ENCODE measurements at regions not wholly inside any gene's neighbourhood (a gene's known extent, or its start where the extent isn't known, plus 50 kb on each side); places are given as distances from the start of the nearest gene placed in this dataset.

GRCh38 chr13:74682746-74683145, 548.5 kb upstream of the KLF12 start:
- no peak for TF ChIP-seq CTCF (IDR thresholded peaks at IDR 0.05; ENCODE audit: insufficient read depth, low read length, missing control alignments)
- POLR2A ChIA-PET = no interaction called here
- no peak for DNase-seq (ENCODE audit: low read depth, low spot score)
- CTCF ChIA-PET = no interaction called here
- no peak overlapping the region for H3K4me3 ChIP-seq (ENCODE audit: low read depth, low read length)

GRCh38 chr13:74681891-74682290, 547.7 kb upstream of the KLF12 start:
- DNase-seq (ENCODE audit: low read depth, low spot score) = no peak
- no peak overlapping the region for H3K4me3 ChIP-seq (ENCODE audit: low read depth, low read length)
- ChIA-PET POLR2A (no interaction called here), CTCF (no interaction called here)
- no peak for TF ChIP-seq CTCF (IDR thresholded peaks at IDR 0.05; ENCODE audit: insufficient read depth, low read length, missing control alignments)

DNA sequence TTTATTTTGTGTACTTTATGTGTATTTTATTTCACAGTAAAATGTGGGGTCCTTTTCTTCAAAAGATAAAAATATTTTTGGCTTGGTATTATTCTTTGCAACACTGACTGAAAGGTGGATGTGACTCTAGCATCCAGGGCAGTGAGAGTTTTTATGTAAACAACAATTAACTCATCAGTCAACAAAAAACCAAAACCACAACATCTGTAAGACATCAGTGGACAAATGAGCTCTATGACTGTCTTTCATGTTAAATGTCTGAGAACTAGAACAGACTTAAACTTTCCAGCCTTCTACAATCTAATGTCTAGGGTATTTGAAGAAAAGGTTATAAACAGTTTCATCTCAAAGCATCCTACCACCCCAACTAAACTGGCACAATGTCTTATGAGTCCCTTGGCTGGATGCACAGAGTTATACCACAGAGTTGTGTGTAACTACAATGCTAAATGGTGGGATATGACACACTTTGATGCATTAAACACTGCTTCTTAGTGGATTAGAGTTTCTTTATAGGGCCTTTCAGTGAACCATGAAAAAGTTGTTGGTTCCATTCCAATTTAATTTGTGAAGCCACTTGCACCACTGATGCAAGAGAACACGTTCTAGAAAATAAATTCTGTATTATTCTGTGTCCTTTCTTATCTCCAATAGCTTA, 544.2 kb upstream of the KLF12 start:
- ChIA-PET POLR2A (no interaction called here), CTCF (interaction anchor here (0.9 kb wide), 1 partner anchor 11 kb away, joined by 3 read pairs; no protein-coding TSS in a partner anchor)
- DNase-seq (ENCODE audit: low read depth, low spot score) = no peak
- TF ChIP-seq CTCF (IDR thresholded peaks at IDR 0.05; ENCODE audit: insufficient read depth, low read length, missing control alignments) = no peak
- H3K4me3 ChIP-seq (ENCODE audit: low read depth, low read length) = no peak overlapping the region

DNA sequence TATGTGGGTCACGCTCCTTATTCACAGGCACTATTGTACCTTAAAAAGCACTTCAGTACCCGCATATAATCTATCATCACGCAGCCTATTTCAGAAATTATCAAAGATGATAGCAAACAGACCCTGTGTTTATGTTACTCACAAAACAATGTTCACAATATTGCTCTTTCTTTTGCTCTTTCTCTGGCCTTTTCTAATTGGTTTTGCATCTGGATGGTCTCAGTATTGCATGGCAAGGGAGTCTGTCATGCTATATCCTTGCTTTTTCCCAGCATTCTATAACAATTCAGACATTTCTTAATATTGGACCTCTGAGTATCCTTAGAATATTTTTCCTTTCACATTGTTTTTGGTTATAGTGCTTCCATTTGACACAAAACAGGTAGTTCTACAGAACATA, 541.8 kb upstream of the KLF12 start:
- no peak for DNase-seq (ENCODE audit: low read depth, low spot score)
- no peak for TF ChIP-seq CTCF (IDR thresholded peaks at IDR 0.05; ENCODE audit: insufficient read depth, low read length, missing control alignments)
- no peak overlapping the region for H3K4me3 ChIP-seq (ENCODE audit: low read depth, low read length)
- POLR2A ChIA-PET = no interaction called here
- CTCF ChIA-PET = no interaction called here

DNA sequence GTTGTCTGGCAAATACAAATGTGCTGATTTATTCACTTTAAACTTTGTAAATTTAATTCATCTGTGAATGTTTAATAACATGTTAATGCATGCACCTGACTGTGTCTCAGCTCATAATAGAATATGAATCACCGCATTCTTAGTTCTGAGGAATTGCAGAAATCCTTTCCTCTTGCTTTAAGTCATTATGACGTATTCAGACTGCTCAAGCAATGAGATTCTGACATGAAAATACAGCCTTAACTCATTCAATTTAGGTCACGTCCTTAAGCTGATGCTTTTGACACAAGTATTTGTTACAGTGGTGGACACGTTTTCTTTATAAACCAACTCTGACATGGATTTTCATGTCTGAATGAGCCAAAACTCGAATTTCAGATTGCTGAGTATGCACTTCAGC, 541.0 kb upstream of the KLF12 start:
- H3K4me3 ChIP-seq (ENCODE audit: low read depth, low read length) = no peak overlapping the region
- ChIA-PET POLR2A (interaction anchor here (0.6 kb wide), 1 partner anchor 497 kb away, joined by 4 read pairs; no protein-coding TSS in a partner anchor), CTCF (no interaction called here)
- DNase-seq (ENCODE audit: low read depth, low spot score) = no peak
- no peak for TF ChIP-seq CTCF (IDR thresholded peaks at IDR 0.05; ENCODE audit: insufficient read depth, low read length, missing control alignments)

- DNase-seq (ENCODE audit: low read depth, low spot score) = no peak
- no peak overlapping the region for H3K4me3 ChIP-seq (ENCODE audit: low read depth, low read length)
- CTCF ChIA-PET = no interaction called here
- no peak for TF ChIP-seq CTCF (IDR thresholded peaks at IDR 0.05; ENCODE audit: insufficient read depth, low read length, missing control alignments)
- POLR2A ChIA-PET = no interaction called here
Measured at GRCh38 chr13:74674720-74675119, 540.5 kb upstream of the KLF12 start.

All from AG04449 (cell line).